GM13977 (cell line): ENCODE measurements at regions not wholly inside any gene's neighbourhood (a gene's known extent, or its start where the extent isn't known, plus 50 kb on each side); places are given as distances from the start of the nearest gene placed in this dataset.

Experiments
- DNase-seq: peaks from one replicate; pipeline ENCODE4 v3.0.0; 2012; ENCODE audit warnings: low spot score
- CTCF ChIP-seq: IDR thresholded peaks from 2 replicates; pipeline ENCODE4 v1.5.1; 2012; ENCODE audit warnings: mild to moderate bottlenecking, control low read depth; ENCODE audit not compliant: insufficient read depth; ENCODE audit errors: extremely low read depth, missing control alignments
- in situ Hi-C: fragments of 300-500 bp; cut with MboI; formaldehyde crosslinking; loops from one replicate; pipeline ENCODE4 v1.12.0; 2022; ENCODE audit warnings: low sequenced_read_pairs, low pct_unique_long_range_greater_than_20kb, mixed read lengths, inconsistent platforms; ENCODE audit not compliant: unreplicated experiment

GRCh38 chr12:89801284-89801683, 92.6 kb upstream of the ATP2B1 start:
- no peak for TF ChIP-seq CTCF
- DNase-seq, result no peak
- in situ Hi-C loops, result no loop called here

- no peak for TF ChIP-seq CTCF
- DNase-seq, result no peak
- in situ Hi-C loops, result no loop called here
These were observed 91.8 kb upstream of the ATP2B1 start for GRCh38 chr12:89800435-89800834.

GRCh38 chr12:89799316-89799715, 90.7 kb upstream of the ATP2B1 start:
- no peak for DNase-seq
- no peak for TF ChIP-seq CTCF
- in situ Hi-C loops, result no loop called here

GRCh38 chr12:89797436-89797835, 88.8 kb upstream of the ATP2B1 start:
- no peak for TF ChIP-seq CTCF
- no peak for DNase-seq
- in situ Hi-C loops, result no loop called here

- no peak for DNase-seq
- in situ Hi-C loops, result no loop called here
- no peak for TF ChIP-seq CTCF
These were observed 88.3 kb upstream of the ATP2B1 start for GRCh38 chr12:89796798-89797382.

GRCh38 chr12:89793946-89794345, 85.3 kb upstream of the ATP2B1 start:
- in situ Hi-C loops, result no loop called here
- no peak for DNase-seq
- no peak for TF ChIP-seq CTCF

- no peak for DNase-seq
- TF ChIP-seq CTCF, result no peak
- in situ Hi-C loops, result no loop called here
These were observed 82.6 kb upstream of the ATP2B1 start for GRCh38 chr12:89791286-89791685.
